Spleen (tissue), 7 donors: ENCODE measurements at regions not wholly inside any gene's neighbourhood (a gene's known extent, or its start where the extent isn't known, plus 50 kb on each side); places are given as distances from the start of the nearest gene placed in this dataset.

Experiments
- CTCF ChIP-seq, 11 experiments: fragments of 200-600 bp in 7 of 11; fragments of 450-650 bp in 4 of 11; sonication (generic) in 4 of 11; IDR thresholded peaks in 8 of 11; conservative IDR thresholded peaks in 3 of 11; 1 replicate in 7 of 11; 2 replicates in 4 of 11; pipeline versions ENCODE4 v1.4.0 to v1.8.0; 2016 to 2021; ENCODE audit warnings: antibody characterized with exemption in 11 of 11, inconsistent platforms in 4 of 11, mild to moderate bottlenecking in 1 of 11
- POLR2A ChIP-seq, 3 donors: fragments of 450-650 bp; IDR thresholded peaks; one replicate each; pipeline ENCODE4 v1.5.1; 2017; ENCODE audit warnings: antibody characterized with exemption in 3 of 3, mild to moderate bottlenecking in 1 of 3
- donor health status: DM: no; HTN: no; CAD: no; lungs with moderate emphysema.
- donor health status: DM: no; HTN: no; CAD: no.
- donor health status: DM: no; HTN: no; CAD: no.

- TF ChIP-seq CTCF (IDR thresholded peaks at IDR 0.05 in 8 of 11, conservative IDR thresholded peaks at IDR 0.05 in 3 of 11) (no peak), POLR2A (IDR thresholded peaks at IDR 0.05) (no peak)
Measured at GRCh38 chr5:128629157-128629556, 91.1 kb upstream of the FBN2 start.
